ENCODE measurements at regions not wholly inside any gene's neighbourhood (a gene's known extent, or its start where the extent isn't known, plus 50 kb on each side); places are given as distances from the start of the nearest gene placed in this dataset.

DNA sequence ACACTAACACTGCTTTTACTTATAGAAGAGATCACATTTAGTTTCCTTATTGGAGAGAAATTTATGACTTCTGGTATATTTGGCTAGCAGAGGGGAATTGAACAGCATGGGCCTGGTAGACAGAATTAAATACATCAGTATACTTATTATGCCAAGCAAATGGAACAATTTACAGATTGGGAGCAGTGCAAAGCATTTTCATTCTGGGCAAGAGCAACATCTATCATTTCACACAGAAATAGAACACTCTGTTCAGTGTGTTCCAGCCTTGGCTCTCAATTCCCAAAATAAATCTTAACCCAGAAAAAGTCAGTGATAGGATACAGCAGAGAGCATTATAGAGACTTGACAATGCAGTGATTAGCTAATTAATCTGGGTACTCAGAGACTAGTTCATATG is 604.0 kb upstream of the SLITRK6 start:
- H3K9me3 ChIP-seq, result no peaks in the 10 kb centered on the region
- no peak overlapping the region for H3K27ac ChIP-seq
- DNase-seq, result no peak
- no peak for TF ChIP-seq EP300 (IDR thresholded peaks at IDR 0.05)
- TF ChIP-seq POLR2A (IDR thresholded peaks at IDR 0.05), result no peak
- TF ChIP-seq POLR2AphosphoS5 (IDR thresholded peaks at IDR 0.05), result no peak
- TF ChIP-seq, protein P1, sequence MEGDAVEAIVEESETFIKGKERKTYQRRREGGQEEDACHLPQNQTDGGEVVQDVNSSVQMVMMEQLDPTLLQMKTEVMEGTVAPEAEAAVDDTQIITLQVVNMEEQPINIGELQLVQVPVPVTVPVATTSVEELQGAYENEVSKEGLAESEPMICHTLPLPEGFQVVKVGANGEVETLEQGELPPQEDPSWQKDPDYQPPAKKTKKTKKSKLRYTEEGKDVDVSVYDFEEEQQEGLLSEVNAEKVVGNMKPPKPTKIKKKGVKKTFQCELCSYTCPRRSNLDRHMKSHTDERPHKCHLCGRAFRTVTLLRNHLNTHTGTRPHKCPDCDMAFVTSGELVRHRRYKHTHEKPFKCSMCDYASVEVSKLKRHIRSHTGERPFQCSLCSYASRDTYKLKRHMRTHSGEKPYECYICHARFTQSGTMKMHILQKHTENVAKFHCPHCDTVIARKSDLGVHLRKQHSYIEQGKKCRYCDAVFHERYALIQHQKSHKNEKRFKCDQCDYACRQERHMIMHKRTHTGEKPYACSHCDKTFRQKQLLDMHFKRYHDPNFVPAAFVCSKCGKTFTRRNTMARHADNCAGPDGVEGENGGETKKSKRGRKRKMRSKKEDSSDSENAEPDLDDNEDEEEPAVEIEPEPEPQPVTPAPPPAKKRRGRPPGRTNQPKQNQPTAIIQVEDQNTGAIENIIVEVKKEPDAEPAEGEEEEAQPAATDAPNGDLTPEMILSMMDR (IDR thresholded peaks at IDR 0.05), result no peak
- no peak overlapping the region for H3K4me3 ChIP-seq
- H3K27me3 ChIP-seq, result no peaks in the 10 kb centered on the region
- intact Hi-C loops (cut with DNase I), result no loop called here
- no peaks in the 10 kb centered on the region for H3K4me1 ChIP-seq
- H3K36me3 ChIP-seq, result no peaks in the 10 kb centered on the region

DNA sequence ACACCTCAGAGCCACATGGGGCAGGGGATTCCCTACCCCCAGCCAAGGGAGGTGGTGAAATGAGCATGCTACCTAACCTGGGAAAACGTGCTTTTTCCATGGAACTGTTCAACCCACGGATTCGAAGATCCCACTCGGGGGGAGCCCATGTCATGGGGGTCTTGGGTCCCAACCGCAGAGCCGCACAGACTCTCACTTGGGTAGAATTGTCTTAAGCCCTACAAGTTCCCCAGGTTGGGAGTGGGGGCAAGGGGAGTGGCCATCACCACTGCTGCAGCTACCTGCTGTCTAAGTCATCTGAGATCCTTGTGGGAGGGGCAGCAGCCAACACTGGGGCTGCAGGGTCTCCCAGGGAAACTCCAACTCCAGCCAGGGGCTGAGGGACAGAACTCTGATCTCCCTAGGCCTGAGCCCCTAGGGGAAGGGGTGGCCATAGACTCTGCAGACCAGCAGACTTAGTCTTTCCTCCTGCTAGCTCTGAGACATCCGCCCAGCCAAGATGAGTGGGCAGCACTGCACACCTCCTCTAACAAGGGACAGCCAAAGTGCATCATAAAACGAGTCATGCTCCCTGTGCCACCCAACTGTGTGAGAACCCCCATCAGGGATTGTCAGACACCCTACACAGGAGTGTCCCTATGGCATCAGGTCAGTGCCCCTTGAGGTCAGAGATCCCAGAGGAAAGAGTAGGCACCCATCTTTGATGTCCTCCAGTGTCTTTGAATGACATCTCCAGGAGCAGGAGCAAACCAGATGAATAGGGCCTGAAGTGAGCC is 610.4 kb upstream of the SLITRK6 start:
- TF ChIP-seq, protein P1 (IDR thresholded peaks at IDR 0.05), result no peak
- no peak for TF ChIP-seq EP300 (IDR thresholded peaks at IDR 0.05)
- no peak for TF ChIP-seq POLR2AphosphoS5 (IDR thresholded peaks at IDR 0.05)
- no peak for TF ChIP-seq POLR2A (IDR thresholded peaks at IDR 0.05)
- intact Hi-C loops (cut with DNase I), result no loop called here

DNA sequence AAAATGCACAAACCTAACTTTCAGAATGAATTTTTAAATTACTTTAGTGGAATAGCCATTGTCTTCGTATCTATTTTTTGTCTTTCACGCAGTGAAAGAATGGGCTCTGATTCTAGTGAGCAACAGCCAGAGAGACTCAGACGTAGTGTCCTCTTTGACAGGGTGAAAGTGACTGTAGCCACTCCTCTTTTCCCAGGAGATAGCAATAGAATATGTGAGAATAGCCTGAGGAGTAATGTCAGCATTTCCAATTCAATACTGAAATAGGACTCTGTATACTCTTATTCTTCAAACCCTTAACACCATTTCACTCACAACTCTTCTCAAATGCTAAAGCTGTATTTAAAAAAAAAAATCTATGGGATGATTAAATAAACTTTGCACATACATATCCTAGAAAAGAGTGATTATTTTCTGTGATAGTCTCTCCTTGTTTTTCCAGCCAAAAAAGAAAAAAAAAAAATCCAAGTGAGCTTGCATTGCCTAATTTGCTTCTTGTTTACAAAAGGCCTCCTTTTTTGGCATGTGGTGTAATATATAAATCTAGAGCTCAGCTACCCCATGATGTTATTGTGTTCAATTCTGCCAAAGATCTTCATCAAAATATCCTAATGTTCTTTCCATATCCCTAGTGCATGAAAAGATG is 626.1 kb upstream of the SLITRK6 start:
- Histone ChIP-seq H3K4me3 (no peak overlapping the region), H3K36me3 (no peaks in the 10 kb centered on the region), H3K4me1 (no peaks in the 10 kb centered on the region), H3K9me3 (no peaks in the 10 kb centered on the region), H3K27me3 (no peaks in the 10 kb centered on the region), H3K27ac (no peak overlapping the region)
- WGBS, 2 donors, result 64 to 70% methylated on average over 3 of the region's 3 CpGs
- intact Hi-C loops (cut with DNase I), result no loop called here
- TF ChIP-seq POLR2A (IDR thresholded peaks at IDR 0.05) (no peak), POLR2AphosphoS5 (IDR thresholded peaks at IDR 0.05) (no peak), EP300 (IDR thresholded peaks at IDR 0.05) (no peak)
- TF ChIP-seq, protein P1 (IDR thresholded peaks at IDR 0.05), result no peak
- no peak for DNase-seq

More for the DNA sequence above, 610.4 kb upstream of the SLITRK6 start:
- Histone ChIP-seq H3K4me3 (no peak overlapping the region), H3K27me3 (no peaks in the 10 kb centered on the region), H3K36me3 (no peaks in the 10 kb centered on the region), H3K9me3 (no peaks in the 10 kb centered on the region), H3K4me1 (no peaks in the 10 kb centered on the region), H3K27ac (no peak overlapping the region)
- peak; percentile 54 for DNase-seq
- WGBS, 2 donors, result 71 to 83% methylated on average over 8 of the region's 8 CpGs

DNA sequence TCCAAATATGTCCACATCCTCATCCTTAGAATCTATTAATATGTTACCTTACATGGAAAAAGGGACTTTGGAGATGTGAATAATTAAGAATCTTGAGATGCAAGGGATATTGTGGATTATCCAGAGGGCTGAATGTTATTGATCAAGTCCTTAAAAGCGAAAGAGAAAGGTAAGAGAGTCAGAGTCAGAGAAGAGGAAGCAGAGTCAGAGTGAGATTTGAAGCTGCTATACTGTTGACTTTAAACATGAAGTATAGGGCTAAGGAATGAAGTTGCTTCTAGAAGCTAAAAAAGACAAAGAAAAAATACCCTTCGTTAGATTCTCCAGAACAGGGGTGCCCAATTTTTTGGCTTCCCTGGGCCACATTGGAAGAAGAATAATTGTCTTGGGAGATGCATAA is 627.2 kb upstream of the SLITRK6 start:
- no peaks in the 10 kb centered on the region for H3K27me3 ChIP-seq
- TF ChIP-seq, protein P1 (IDR thresholded peaks at IDR 0.05), result no peak
- TF ChIP-seq POLR2A (IDR thresholded peaks at IDR 0.05) (no peak), EP300 (IDR thresholded peaks at IDR 0.05) (no peak), POLR2AphosphoS5 (IDR thresholded peaks at IDR 0.05) (no peak)
- no peak overlapping the region for H3K4me3 ChIP-seq
- H3K9me3 ChIP-seq, result no peaks in the 10 kb centered on the region
- no peaks in the 10 kb centered on the region for H3K4me1 ChIP-seq
- DNase-seq, result no peak
- H3K36me3 ChIP-seq, result no peaks in the 10 kb centered on the region
- intact Hi-C loops (cut with DNase I), result no loop called here
- WGBS, 2 donors, result 86 to 87% methylated on average over 2 of the region's 2 CpGs
- H3K27ac ChIP-seq, result no peak overlapping the region

All from sigmoid colon (tissue), 6 donors.